Retinal pigment epithelial cell (primary cell): ENCODE measurements at regions not wholly inside any gene's neighbourhood (a gene's known extent, or its start where the extent isn't known, plus 50 kb on each side); places are given as distances from the start of the nearest gene placed in this dataset.

Experiments used
- DNase-seq: peaks from one replicate; pipeline ENCODE4 v3.0.0-alpha.2; 2010; ENCODE audit warnings: low read depth
- H3K4me3 ChIP-seq: 2 replicates; pipeline ENCODE4 v1.5.1; 2011; ENCODE audit warnings: mild to moderate bottlenecking, low read length, control low read depth, moderate library complexity
- TF ChIP-seq, protein P1 (sequence below): conservative IDR thresholded peaks from 2 replicates; pipeline ENCODE4 v1.5.1; 2011; ENCODE audit warnings: low read depth, low read length, control low read depth, inconsistent platforms

DNA sequence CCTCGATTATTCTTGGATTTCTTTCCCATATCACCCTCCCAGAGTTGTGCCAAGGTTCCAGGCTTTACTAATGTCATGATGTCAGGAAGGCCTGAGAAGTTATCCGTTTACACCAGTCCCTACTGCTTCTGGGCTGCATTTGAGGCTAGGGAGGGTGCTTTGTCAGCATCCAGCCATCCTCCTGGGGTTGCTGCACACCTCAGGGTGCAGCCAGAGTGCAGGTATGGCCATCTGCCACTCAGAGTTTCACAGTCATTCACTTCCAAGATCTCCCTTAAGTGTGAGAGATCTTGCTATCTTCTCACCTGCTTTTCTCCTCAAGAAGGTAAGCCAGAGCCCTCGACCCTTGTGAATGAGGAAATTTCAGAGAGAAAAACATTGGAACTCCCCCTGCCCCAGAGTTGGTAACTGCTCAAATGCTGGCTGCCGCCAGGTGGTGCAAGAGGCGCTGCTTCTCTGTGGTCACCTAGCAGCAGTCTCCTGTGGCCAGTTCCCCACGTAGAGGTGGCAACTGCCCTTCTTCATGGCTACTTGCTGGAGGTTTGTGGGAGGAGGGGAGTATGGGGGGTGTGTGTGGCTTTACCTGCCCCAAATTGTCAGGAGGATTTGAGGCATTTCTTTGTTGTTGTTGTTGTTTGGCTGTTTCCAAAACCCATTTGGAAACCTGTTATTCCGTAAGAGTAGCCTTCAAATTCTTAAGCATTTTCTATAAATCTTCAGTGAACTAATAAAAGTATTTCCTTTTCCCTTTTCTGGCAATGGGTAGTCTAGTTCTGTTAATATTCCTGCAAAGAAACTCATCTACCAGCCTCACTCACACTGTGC, 259.6 kb upstream of the DMRT1 start:
- DNase-seq, result no peak
- TF ChIP-seq, protein P1, sequence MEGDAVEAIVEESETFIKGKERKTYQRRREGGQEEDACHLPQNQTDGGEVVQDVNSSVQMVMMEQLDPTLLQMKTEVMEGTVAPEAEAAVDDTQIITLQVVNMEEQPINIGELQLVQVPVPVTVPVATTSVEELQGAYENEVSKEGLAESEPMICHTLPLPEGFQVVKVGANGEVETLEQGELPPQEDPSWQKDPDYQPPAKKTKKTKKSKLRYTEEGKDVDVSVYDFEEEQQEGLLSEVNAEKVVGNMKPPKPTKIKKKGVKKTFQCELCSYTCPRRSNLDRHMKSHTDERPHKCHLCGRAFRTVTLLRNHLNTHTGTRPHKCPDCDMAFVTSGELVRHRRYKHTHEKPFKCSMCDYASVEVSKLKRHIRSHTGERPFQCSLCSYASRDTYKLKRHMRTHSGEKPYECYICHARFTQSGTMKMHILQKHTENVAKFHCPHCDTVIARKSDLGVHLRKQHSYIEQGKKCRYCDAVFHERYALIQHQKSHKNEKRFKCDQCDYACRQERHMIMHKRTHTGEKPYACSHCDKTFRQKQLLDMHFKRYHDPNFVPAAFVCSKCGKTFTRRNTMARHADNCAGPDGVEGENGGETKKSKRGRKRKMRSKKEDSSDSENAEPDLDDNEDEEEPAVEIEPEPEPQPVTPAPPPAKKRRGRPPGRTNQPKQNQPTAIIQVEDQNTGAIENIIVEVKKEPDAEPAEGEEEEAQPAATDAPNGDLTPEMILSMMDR, result no peak
- no peak overlapping the region for H3K4me3 ChIP-seq

DNA sequence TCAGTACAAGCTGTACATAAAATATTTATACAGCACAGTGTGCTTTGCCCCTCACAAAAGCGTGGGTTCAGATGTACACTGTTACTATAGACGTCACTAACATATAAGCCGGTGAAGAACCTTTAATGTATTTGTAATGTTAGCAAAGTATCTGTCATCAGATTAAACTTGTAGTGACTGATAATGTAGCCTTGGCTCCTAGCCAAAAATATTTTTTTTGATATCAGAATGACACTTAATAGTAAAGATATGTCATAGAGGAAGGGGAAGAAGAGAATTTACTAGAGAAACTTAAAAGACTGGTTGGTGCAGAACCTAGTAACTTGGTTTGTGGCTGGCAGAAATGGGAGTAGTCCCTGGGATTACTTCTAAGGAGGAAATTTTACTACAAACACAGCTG, 258.7 kb upstream of the DMRT1 start:
- H3K4me3 ChIP-seq, result no peak overlapping the region
- no peak for DNase-seq
- TF ChIP-seq, protein P1, result no peak

DNA sequence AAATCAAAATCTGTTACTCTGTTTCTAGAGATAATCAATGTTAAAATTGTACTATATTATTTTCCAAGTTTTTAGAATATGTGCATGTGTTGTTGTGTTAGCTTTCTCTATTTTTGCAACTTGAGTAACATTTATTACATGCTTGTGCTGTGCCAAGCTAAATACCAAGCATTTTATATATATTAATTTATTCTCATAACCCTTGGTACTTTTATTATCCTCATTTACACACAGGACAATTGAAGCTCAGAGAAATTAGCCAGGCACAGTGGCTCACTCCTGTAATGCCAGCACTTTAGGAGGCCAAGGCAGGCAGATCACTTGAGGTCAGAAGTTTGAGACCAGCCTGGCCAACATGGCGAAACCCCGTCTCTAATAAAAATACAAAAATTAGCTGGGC, 254.0 kb upstream of the DMRT1 start:
- DNase-seq, result no peak
- H3K4me3 ChIP-seq, result no peak overlapping the region
- TF ChIP-seq, protein P1, result no peak

DNA sequence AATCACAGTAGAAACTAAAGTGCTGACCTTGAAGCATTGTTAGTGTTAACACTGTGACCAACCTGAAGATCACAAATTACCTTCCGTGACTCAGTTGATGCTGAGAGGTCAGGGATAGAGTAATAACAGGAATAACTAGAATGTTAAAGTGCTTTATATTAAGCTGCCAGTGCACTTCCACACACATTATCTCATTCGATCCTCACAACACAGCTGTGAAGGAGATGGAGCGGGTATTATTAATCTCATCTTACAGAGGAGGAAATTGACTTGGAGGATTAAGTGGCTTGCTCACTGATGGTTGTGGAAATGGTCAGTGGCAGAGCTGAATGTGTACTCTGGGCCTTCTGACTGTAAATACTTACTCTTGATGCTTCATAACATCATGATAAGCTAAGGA, 252.5 kb upstream of the DMRT1 start:
- TF ChIP-seq, protein P1, result no peak
- no peak overlapping the region for H3K4me3 ChIP-seq
- DNase-seq, result peak; percentile 18

DNA sequence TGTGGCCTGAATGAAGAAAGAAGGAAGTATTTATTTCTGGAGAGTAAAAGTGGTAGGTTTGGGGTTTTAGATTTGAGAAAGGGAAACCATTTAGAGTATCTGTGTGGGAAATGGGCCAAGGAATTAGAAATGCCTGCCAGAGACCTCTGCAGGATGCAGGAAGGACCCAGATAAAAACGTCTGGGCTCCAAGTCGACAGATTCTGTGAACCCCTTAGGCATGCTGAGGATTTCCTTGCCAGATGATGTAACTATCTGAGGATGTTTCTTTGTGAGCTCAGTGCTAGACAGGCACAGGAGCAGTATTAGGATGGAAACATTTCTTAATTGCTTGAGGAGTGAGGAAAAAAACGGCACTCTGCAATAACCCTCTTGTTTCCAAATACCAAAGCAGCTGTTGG, 251.8 kb upstream of the DMRT1 start:
- TF ChIP-seq, protein P1, result no peak
- no peak overlapping the region for H3K4me3 ChIP-seq
- DNase-seq, result no peak

DNA sequence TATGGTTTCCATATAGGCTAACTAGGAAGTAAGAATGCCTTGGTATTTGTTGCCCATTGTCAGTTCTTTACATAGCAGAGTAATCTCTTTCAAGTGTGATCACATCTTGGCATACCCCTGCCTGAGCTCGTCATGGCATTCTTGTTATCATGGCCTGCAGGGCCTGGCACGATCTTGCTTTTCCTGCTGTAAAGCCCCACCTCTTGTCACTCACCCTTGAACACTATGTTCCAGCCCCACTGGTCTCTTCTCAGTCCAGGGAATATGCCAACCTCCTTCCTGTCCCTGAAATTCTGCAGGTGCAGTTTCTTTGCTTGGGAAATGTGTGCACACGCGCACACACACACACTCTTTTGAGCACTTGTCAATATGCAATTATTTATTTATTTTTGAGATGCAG, 250.2 kb upstream of the DMRT1 start:
- peak; percentile 73 for DNase-seq
- no peak overlapping the region for H3K4me3 ChIP-seq

DNA sequence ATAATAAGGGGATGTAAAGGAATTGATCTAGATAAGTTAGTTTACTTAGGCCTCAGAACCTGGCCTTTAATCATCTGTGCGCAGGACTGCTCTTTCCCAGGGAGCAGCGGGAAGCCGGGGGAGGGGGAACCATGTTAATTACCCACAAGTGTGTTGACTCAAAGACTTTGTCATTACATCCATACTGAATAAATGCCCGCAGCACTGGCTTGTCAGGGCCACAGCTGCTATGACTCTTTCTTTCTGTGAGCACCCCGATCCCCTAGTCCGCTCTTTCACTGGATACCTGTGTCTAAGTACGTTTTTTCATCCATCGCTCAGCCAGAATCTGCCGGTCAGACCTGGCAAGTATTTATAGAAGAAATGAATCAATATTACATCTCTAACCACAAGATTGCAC, 249.3 kb upstream of the DMRT1 start:
- TF ChIP-seq, protein P1, result no peak
- no peak for DNase-seq
- H3K4me3 ChIP-seq, result no peak overlapping the region

More for the DNA sequence above, 250.2 kb upstream of the DMRT1 start:
- TF ChIP-seq, protein P1, result no peak
